ENCODE measurements at regions not wholly inside any gene's neighbourhood (a gene's known extent, or its start where the extent isn't known, plus 50 kb on each side); places are given as distances from the start of the nearest gene placed in this dataset.

- DNase-seq = no peak
These were observed 756.5 kb downstream of the GALR1 start for GRCh38 chr18:78006006-78006773.

GRCh38 chr18:78006774-78007260 lies 757.2 kb downstream of the GALR1 start:
- no peak for DNase-seq

- no peak for DNase-seq
These were observed 760.7 kb downstream of the GALR1 start for GRCh38 chr18:78010363-78010762.

GRCh38 chr18:78017869-78018268 lies 768.2 kb downstream of the GALR1 start:
- DNase-seq = no peak

GRCh38 chr18:78021196-78021595 lies 771.5 kb downstream of the GALR1 start:
- no peak for DNase-seq

- DNase-seq = no peak
These were observed 781.9 kb downstream of the GALR1 start for GRCh38 chr18:78031589-78031988.

- DNase-seq = no peak
These were observed 782.3 kb downstream of the GALR1 start for GRCh38 chr18:78031991-78032390.

- DNase-seq = no peak
These were observed 782.9 kb downstream of the GALR1 start for GRCh38 chr18:78032574-78032973.

- no peak for DNase-seq
These were observed 785.1 kb downstream of the GALR1 start for GRCh38 chr18:78034755-78035154.

GRCh38 chr18:78041218-78041617 lies 791.6 kb downstream of the GALR1 start:
- DNase-seq = no peak

GRCh38 chr18:78046631-78047030 lies 797.0 kb downstream of the GALR1 start:
- DNase-seq = no peak

GRCh38 chr18:78049281-78049680 lies 799.6 kb downstream of the GALR1 start:
- DNase-seq = no peak

- DNase-seq = no peak
These were observed 805.2 kb downstream of the GALR1 start for GRCh38 chr18:78054801-78055200.

GRCh38 chr18:78056011-78056410 lies 806.4 kb downstream of the GALR1 start:
- no peak for DNase-seq

GRCh38 chr18:78069784-78070664 lies 820.4 kb downstream of the GALR1 start:
- no peak for DNase-seq

- no peak for DNase-seq
These were observed 821.6 kb downstream of the GALR1 start for GRCh38 chr18:78071166-78071710.

GRCh38 chr18:78071776-78072175 lies 822.1 kb downstream of the GALR1 start:
- no peak for DNase-seq

- DNase-seq = no peak
These were observed 822.7 kb downstream of the GALR1 start for GRCh38 chr18:78072375-78072774.

GRCh38 chr18:78073275-78073674 lies 823.6 kb downstream of the GALR1 start:
- no peak for DNase-seq

GRCh38 chr18:78074400-78075020 lies 824.9 kb downstream of the GALR1 start:
- no peak for DNase-seq

- no peak for DNase-seq
These were observed 830.4 kb downstream of the GALR1 start for GRCh38 chr18:78080081-78080480.

GRCh38 chr18:78080761-78081160 lies 831.1 kb downstream of the GALR1 start:
- no peak for DNase-seq

- no peak for DNase-seq
These were observed 833.2 kb downstream of the GALR1 start for GRCh38 chr18:78082816-78083215.

Measured in T1000 (cell line).